ENCODE measurements at regions not wholly inside any gene's neighbourhood (a gene's known extent, or its start where the extent isn't known, plus 50 kb on each side); places are given as distances from the start of the nearest gene placed in this dataset.

GRCh38 chr18:46266473-46266872 lies 162.3 kb downstream of the HAUS1 start:
- TF ChIP-seq CTCF (IDR thresholded peaks at IDR 0.05; ENCODE audit: insufficient read depth, low read depth, low read length) (no peak), EZH2 (IDR thresholded peaks at IDR 0.05; ENCODE audit: insufficient read depth, low read length) (no peak)

Measured in astrocyte (in vitro differentiated cells and primary cell).